Mesendoderm (in vitro differentiated cells): ENCODE measurements at regions not wholly inside any gene's neighbourhood (a gene's known extent, or its start where the extent isn't known, plus 50 kb on each side); places are given as distances from the start of the nearest gene placed in this dataset.
A peak's percentile ranks its signal among the peaks of the same experiment; 100 is the strongest.

Source experiments
- DNase-seq: peaks from one replicate; pipeline ENCODE4 v3.0.0; 2013
- H2AK5ac ChIP-seq: 2 replicates; pipeline ENCODE4 v1.6.1; 2013; ENCODE audit warnings: low read length, inconsistent platforms
- H2BK120ac ChIP-seq: 2 replicates; pipeline ENCODE4 v1.6.1; 2013; ENCODE audit warnings: low read depth, mild to moderate bottlenecking, low read length, moderate library complexity, mixed read lengths
- H2BK15ac ChIP-seq: replicated peaks from 2 replicates; pipeline ENCODE4 v1.6.1; 2013; ENCODE audit warnings: low read depth, mild to moderate bottlenecking, moderate library complexity
- H2BK5ac ChIP-seq: 2 replicates; pipeline ENCODE4 v1.6.1; 2013; ENCODE audit warnings: low read length, inconsistent platforms
- H3K18ac ChIP-seq: 2 replicates; pipeline ENCODE4 v1.6.1; 2013; ENCODE audit warnings: mild to moderate bottlenecking, low read length, mixed read lengths
- H3K23ac ChIP-seq: one replicate; pipeline ENCODE4 v1.6.1; 2013; ENCODE audit warnings: low read length
- H3K27ac ChIP-seq: 2 replicates; pipeline ENCODE4 v1.5.1; 2013; ENCODE audit warnings: low read depth, mild to moderate bottlenecking, inconsistent platforms, low read length, moderate library complexity
- H3K27me3 ChIP-seq: 2 replicates; pipeline ENCODE4 v1.6.1; 2013; ENCODE audit warnings: low read length, control low read depth, mild to moderate bottlenecking, inconsistent platforms; ENCODE audit not compliant: insufficient read depth, poor library complexity
- H3K36me3 ChIP-seq: 2 replicates; pipeline ENCODE4 v1.6.1; 2013; ENCODE audit warnings: low read length, inconsistent platforms; ENCODE audit not compliant: control insufficient read depth, insufficient read depth
- H3K4ac ChIP-seq: one replicate; pipeline ENCODE4 v1.6.1; 2013; ENCODE audit warnings: low read depth, mild to moderate bottlenecking, low read length, moderate library complexity
- H3K4me1 ChIP-seq: 2 replicates; pipeline ENCODE4 v1.6.1; 2013; ENCODE audit warnings: low read depth, low read length, inconsistent platforms; ENCODE audit not compliant: control insufficient read depth
- H3K4me2 ChIP-seq: 2 replicates; pipeline ENCODE4 v1.6.1; 2013; ENCODE audit warnings: low read length
- H3K4me3 ChIP-seq: 2 replicates; pipeline ENCODE4 v1.5.1; 2013; ENCODE audit warnings: mild to moderate bottlenecking, low read length
- H3K56ac ChIP-seq: one replicate; pipeline ENCODE4 v1.6.1; 2013; ENCODE audit warnings: low read length
- H3K79me1 ChIP-seq: 2 replicates; pipeline ENCODE4 v1.6.1; 2013; ENCODE audit warnings: low read length, inconsistent platforms
- H3K79me2 ChIP-seq: 2 replicates; pipeline ENCODE4 v1.6.1; 2013; ENCODE audit warnings: mild to moderate bottlenecking, low read length; ENCODE audit not compliant: control insufficient read depth, insufficient read depth
- H3K9ac ChIP-seq: 2 replicates; pipeline ENCODE4 v1.6.1; 2013; ENCODE audit warnings: low read length, inconsistent platforms
- H4K5ac ChIP-seq: one replicate; pipeline ENCODE4 v1.6.1; 2013; ENCODE audit warnings: low read length
- H4K8ac ChIP-seq: one replicate; pipeline ENCODE4 v1.6.1; 2013; ENCODE audit warnings: low read depth, mild to moderate bottlenecking, control low read depth, low read length, moderate library complexity
- WGBS: extraction: QIAGEN DNeasy Blood & Tissue Kit; methylation state at CpG from one replicate; pipeline ENCODE4 v1.1.7; 2013; ENCODE audit warnings: low lambda C conversion rate, missing lambda C conversion rate; ENCODE audit not compliant: insufficient coverage; ENCODE audit errors: extremely low coverage; 5-methylcytosine and 5-hydroxymethylcytosine counted together

- Histone ChIP-seq H3K36me3 (no peaks in the 10 kb centered on the region), H3K9ac (peak overlapping the region; percentile 72), H3K27me3 (no peaks in the 10 kb centered on the region), H4K8ac (no peak overlapping the region), H3K18ac (no peak overlapping the region), H3K27ac (peak overlapping the region; percentile 99), H2BK120ac (no peak overlapping the region), H3K4me1 (peaks cover 22% of the 10 kb centered on the region), H3K4me2 (peak overlapping the region; percentile 16), H3K4ac (peak overlapping the region; percentile 68), H4K5ac (no peak overlapping the region), H3K79me2 (peaks cover 7% of the 10 kb centered on the region), H2BK5ac (peak overlapping the region; percentile 86), H3K79me1 (peaks cover 2% of the 10 kb centered on the region), H2AK5ac (no peak overlapping the region), H3K4me3 (no peak overlapping the region), H3K56ac (peak overlapping the region; percentile 67), H3K23ac (no peak overlapping the region), H2BK15ac (no peak overlapping the region)
- peak; percentile 99 for DNase-seq
- WGBS: no CpG with 5 or more reads among the region's 6 CpGs
Measured at GRCh38 chr1:223029985-223030769, 112.9 kb downstream of the TLR5 start.

- Histone ChIP-seq H3K27me3 (no peaks in the 10 kb centered on the region), H3K36me3 (no peaks in the 10 kb centered on the region), H3K27ac (peak overlapping the region; percentile 99), H3K4me1 (peaks cover 22% of the 10 kb centered on the region), H3K79me1 (peaks cover 2% of the 10 kb centered on the region), H3K4ac (peak overlapping the region; percentile 42), H3K4me3 (no peak overlapping the region), H2BK120ac (peak overlapping the region; percentile 78), H2BK5ac (peak overlapping the region; percentile 99), H3K9ac (peak overlapping the region; percentile 72), H2AK5ac (peak overlapping the region; percentile 89), H4K8ac (no peak overlapping the region), H2BK15ac (no peak overlapping the region), H3K4me2 (peak overlapping the region; percentile 38), H3K56ac (peak overlapping the region; percentile 89), H4K5ac (peak overlapping the region; percentile 96), H3K18ac (peak overlapping the region; percentile 91), H3K79me2 (peaks cover 7% of the 10 kb centered on the region), H3K23ac (no peak overlapping the region)
- no CpG with 5 or more reads among the region's 8 CpGs for WGBS
- DNase-seq: peak; percentile 70
Measured at GRCh38 chr1:223030871-223031400, 112.1 kb downstream of the TLR5 start.

GRCh38 chr1:223031733-223032601 lies 111.1 kb downstream of the TLR5 start:
- Histone ChIP-seq H2AK5ac (peak overlapping the region; percentile 89), H3K56ac (peak overlapping the region; percentile 89), H3K4me3 (no peak overlapping the region), H3K79me2 (peaks cover 7% of the 10 kb centered on the region), H3K23ac (peak overlapping the region; percentile 69), H3K79me1 (peaks cover 2% of the 10 kb centered on the region), H4K5ac (peak overlapping the region; percentile 96), H3K27ac (peak overlapping the region; percentile 99), H4K8ac (peak overlapping the region; percentile 79), H2BK15ac (no peak overlapping the region), H3K4me2 (no peak overlapping the region), H3K36me3 (no peaks in the 10 kb centered on the region), H3K4me1 (peaks cover 22% of the 10 kb centered on the region), H3K18ac (peak overlapping the region; percentile 91), H3K9ac (peak overlapping the region; percentile 72), H2BK5ac (peak overlapping the region; percentile 99), H3K4ac (peak overlapping the region; percentile 42), H3K27me3 (no peaks in the 10 kb centered on the region), H2BK120ac (peak overlapping the region; percentile 13)
- peak; percentile 76 for DNase-seq
- WGBS: no CpG with 5 or more reads among the region's 11 CpGs

GRCh38 chr1:223033658-223034057 lies 109.4 kb downstream of the TLR5 start:
- Histone ChIP-seq H3K18ac (peak overlapping the region; percentile 85), H4K5ac (no peak overlapping the region), H2BK5ac (peak overlapping the region; percentile 65), H3K79me1 (peaks cover 2% of the 10 kb centered on the region), H3K23ac (no peak overlapping the region), H3K56ac (peak overlapping the region; percentile 70), H3K4me3 (no peak overlapping the region), H2BK120ac (no peak overlapping the region), H3K4ac (peak overlapping the region; percentile 74), H3K9ac (peak overlapping the region; percentile 27), H4K8ac (no peak overlapping the region), H3K4me2 (no peak overlapping the region), H3K79me2 (peaks cover 7% of the 10 kb centered on the region), H3K27ac (no peak overlapping the region), H2AK5ac (peak overlapping the region; percentile 59), H3K36me3 (no peaks in the 10 kb centered on the region), H3K4me1 (peaks cover 27% of the 10 kb centered on the region), H3K27me3 (no peaks in the 10 kb centered on the region), H2BK15ac (peak overlapping the region; percentile 65)
- WGBS: no CpG with 5 or more reads among the region's 3 CpGs
- DNase-seq: no peak

GRCh38 chr1:223034270-223034798 lies 108.7 kb downstream of the TLR5 start:
- peak overlapping the region; percentile 54 for H2AK5ac ChIP-seq
- no peak overlapping the region for H2BK15ac ChIP-seq
- no peaks in the 10 kb centered on the region for H3K27me3 ChIP-seq
- no peak overlapping the region for H4K8ac ChIP-seq
- H3K79me1 ChIP-seq: peaks cover 2% of the 10 kb centered on the region
- peak overlapping the region; percentile 67 for H3K56ac ChIP-seq
- no peak overlapping the region for H3K4me3 ChIP-seq
- peaks cover 4% of the 10 kb centered on the region for H3K79me2 ChIP-seq
- H3K4me2 ChIP-seq: no peak overlapping the region
- no peak overlapping the region for H3K9ac ChIP-seq
- no peak overlapping the region for H2BK120ac ChIP-seq
- H3K18ac ChIP-seq: peak overlapping the region; percentile 7
- DNase-seq: no peak
- H4K5ac ChIP-seq: peak overlapping the region; percentile 41
- H3K23ac ChIP-seq: no peak overlapping the region
- H3K36me3 ChIP-seq: no peaks in the 10 kb centered on the region
- no CpG with 5 or more reads among the region's 5 CpGs for WGBS
- no peak overlapping the region for H3K4ac ChIP-seq
- H3K4me1 ChIP-seq: peaks cover 27% of the 10 kb centered on the region
- peak overlapping the region; percentile 43 for H2BK5ac ChIP-seq
- no peak overlapping the region for H3K27ac ChIP-seq
